Stomach (tissue), 4 donors: ENCODE measurements at regions not wholly inside any gene's neighbourhood (a gene's known extent, or its start where the extent isn't known, plus 50 kb on each side); places are given as distances from the start of the nearest gene placed in this dataset.

Experiments
- CTCF ChIP-seq, 7 experiments: fragments of 450-650 bp in 4 of 7; fragments of 200-600 bp in 3 of 7; sonication (generic) in 3 of 7; IDR thresholded peaks; one replicate each; pipeline ENCODE4 v1.5.1; 2016 to 2019; ENCODE audit warnings: antibody characterized with exemption in 7 of 7, control low read depth in 2 of 7, mild to moderate bottlenecking in 1 of 7
- EP300 ChIP-seq: sonication (generic); formaldehyde crosslinking; IDR thresholded peaks from one replicate; pipeline ENCODE4 v1.6.1; 2017; ENCODE audit warnings: antibody characterized with exemption
- POLR2A ChIP-seq, 4 donors: fragments of 450-650 bp; IDR thresholded peaks; one replicate each; pipeline ENCODE4 v1.6.1; 2016; ENCODE audit warnings: antibody characterized with exemption in 4 of 4, control low read depth in 2 of 4, mild to moderate bottlenecking in 1 of 4, moderate library complexity in 1 of 4
- POLR2AphosphoS5 ChIP-seq, 3 donors: sonication (generic); formaldehyde crosslinking; IDR thresholded peaks; one replicate each; pipeline ENCODE4 v1.6.1; 2016; ENCODE audit warnings: antibody characterized with exemption in 3 of 3

- TF ChIP-seq CTCF (IDR thresholded peaks at IDR 0.05) (no peak), POLR2A (IDR thresholded peaks at IDR 0.05) (no peak), POLR2AphosphoS5 (IDR thresholded peaks at IDR 0.05) (no peak), EP300 (no peak)
These were observed 140.7 kb upstream of the LYZL2 start for GRCh38 chr10:30770229-30770628.
